ENCODE measurements at regions not wholly inside any gene's neighbourhood (a gene's known extent, or its start where the extent isn't known, plus 50 kb on each side); places are given as distances from the start of the nearest gene placed in this dataset.

DNA sequence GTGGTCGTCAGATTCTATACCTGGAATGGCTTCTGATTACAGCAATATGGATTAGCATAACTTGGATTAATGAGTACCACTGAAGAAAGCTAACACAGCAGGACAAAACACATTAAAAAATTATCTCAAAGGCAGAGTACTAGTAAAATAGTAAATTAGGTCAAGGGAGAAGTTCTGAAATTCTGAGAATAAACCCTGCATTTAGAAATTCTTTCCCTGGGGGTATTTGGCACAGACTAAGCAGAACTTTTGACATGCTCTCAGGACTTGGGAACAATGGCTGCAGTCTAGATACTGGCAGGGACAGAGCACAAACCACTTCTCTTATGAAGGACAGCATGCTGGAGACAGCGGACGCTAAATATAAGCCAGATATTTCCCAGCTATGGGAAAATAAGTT, 85.6 kb upstream of the GRIA4 start:
- TF ChIP-seq, protein P1, sequence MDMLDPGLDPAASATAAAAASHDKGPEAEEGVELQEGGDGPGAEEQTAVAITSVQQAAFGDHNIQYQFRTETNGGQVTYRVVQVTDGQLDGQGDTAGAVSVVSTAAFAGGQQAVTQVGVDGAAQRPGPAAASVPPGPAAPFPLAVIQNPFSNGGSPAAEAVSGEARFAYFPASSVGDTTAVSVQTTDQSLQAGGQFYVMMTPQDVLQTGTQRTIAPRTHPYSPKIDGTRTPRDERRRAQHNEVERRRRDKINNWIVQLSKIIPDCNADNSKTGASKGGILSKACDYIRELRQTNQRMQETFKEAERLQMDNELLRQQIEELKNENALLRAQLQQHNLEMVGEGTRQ (IDR thresholded peaks at IDR 0.05; ENCODE audit: borderline replicate concordance, low read depth, low read length): no peak
- TF ChIP-seq RFX5 (IDR thresholded peaks at IDR 0.05; ENCODE audit: low read depth, low read length): no peak

Measured in GM12878 (cell line).